Mesothelial cell of epicardium (in vitro differentiated cells): ENCODE measurements at regions not wholly inside any gene's neighbourhood (a gene's known extent, or its start where the extent isn't known, plus 50 kb on each side); places are given as distances from the start of the nearest gene placed in this dataset.

Experiments used
- DNase-seq, 2 experiments: peaks; one replicate each; pipeline ENCODE4 v3.0.0; 2021; ENCODE audit warnings: low spot score in 2 of 2; ENCODE audit not compliant: unreplicated experiment in 2 of 2
- H3K27ac Mint-ChIP-seq: 2 replicates; pipeline ENCODE4 v1.8.0; 2021; ENCODE audit warnings: mixed read lengths
- H3K27me3 Mint-ChIP-seq: 2 replicates; pipeline ENCODE4 v1.8.0; 2021; ENCODE audit warnings: low read depth, mixed read lengths
- H3K36me3 Mint-ChIP-seq: 2 replicates; pipeline ENCODE4 v1.8.0; 2021; ENCODE audit warnings: mixed read lengths
- H3K4me1 Mint-ChIP-seq: 2 replicates; pipeline ENCODE4 v1.8.0; 2021; ENCODE audit warnings: mixed read lengths
- H3K4me3 Mint-ChIP-seq: 2 replicates; pipeline ENCODE4 v1.8.0; 2021; ENCODE audit warnings: mild to moderate bottlenecking, moderate library complexity, mixed read lengths
- H3K9me3 Mint-ChIP-seq: 2 replicates; pipeline ENCODE4 v1.8.0; 2021; ENCODE audit warnings: mixed read lengths
- TF ChIP-seq, protein P1 (sequence below): fragments of 200-600 bp; sonication (generic); IDR thresholded peaks from one replicate; pipeline ENCODE4 v1.5.0; 2021; ENCODE audit warnings: antibody characterized with exemption; ENCODE audit not compliant: unreplicated experiment

DNA sequence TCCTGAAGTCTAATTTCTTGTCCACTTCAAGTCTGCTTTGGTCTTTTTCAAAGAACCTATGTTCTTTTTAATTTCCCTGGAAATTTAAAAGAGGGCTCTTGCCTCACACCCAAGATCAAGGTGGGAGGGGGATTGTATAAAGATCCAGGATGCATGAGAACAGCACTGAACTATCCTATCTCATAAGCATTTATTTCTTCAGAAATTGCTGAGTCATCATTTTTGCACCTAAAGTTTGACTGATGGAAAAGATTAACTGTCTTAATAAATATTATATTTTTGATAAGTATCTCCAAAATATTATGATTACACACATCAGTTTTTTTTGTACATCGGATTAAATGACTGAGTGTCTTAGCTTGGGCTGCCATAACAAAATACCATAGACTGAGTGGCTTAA lies 90.5 kb downstream of the RPS24 start:
- H3K27me3 Mint-ChIP-seq = peaks cover 9% of the 10 kb centered on the region
- TF ChIP-seq, protein P1, sequence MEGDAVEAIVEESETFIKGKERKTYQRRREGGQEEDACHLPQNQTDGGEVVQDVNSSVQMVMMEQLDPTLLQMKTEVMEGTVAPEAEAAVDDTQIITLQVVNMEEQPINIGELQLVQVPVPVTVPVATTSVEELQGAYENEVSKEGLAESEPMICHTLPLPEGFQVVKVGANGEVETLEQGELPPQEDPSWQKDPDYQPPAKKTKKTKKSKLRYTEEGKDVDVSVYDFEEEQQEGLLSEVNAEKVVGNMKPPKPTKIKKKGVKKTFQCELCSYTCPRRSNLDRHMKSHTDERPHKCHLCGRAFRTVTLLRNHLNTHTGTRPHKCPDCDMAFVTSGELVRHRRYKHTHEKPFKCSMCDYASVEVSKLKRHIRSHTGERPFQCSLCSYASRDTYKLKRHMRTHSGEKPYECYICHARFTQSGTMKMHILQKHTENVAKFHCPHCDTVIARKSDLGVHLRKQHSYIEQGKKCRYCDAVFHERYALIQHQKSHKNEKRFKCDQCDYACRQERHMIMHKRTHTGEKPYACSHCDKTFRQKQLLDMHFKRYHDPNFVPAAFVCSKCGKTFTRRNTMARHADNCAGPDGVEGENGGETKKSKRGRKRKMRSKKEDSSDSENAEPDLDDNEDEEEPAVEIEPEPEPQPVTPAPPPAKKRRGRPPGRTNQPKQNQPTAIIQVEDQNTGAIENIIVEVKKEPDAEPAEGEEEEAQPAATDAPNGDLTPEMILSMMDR = no peak
- H3K36me3 Mint-ChIP-seq = no peaks in the 10 kb centered on the region
- no peak overlapping the region for H3K4me3 Mint-ChIP-seq
- no peak overlapping the region for H3K27ac Mint-ChIP-seq
- DNase-seq = no peak
- no peaks in the 10 kb centered on the region for H3K4me1 Mint-ChIP-seq
- H3K9me3 Mint-ChIP-seq = peaks cover 37% of the 10 kb centered on the region

DNA sequence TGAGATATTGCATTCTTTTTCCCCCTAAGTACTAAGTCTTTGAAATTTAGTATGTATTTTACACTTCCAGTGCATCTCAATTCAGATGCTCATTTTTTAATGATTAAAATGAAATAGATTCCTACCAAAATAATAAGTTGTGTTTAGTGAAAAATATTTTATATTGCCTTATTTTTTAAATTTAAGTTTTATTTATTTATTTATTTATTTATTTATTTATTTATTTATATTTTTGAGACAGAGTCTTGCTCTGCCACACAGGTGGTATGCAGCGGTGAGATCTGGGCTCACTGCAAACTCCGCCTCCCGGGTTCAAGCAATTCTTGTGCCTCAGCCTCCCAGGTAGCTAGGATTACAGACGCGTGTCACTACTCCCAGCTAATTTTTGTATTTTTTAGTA lies 95.5 kb downstream of the RPS24 start:
- Mint-ChIP-seq H3K36me3 (no peaks in the 10 kb centered on the region), H3K4me3 (no peak overlapping the region), H3K27ac (no peak overlapping the region), H3K9me3 (peaks cover 11% of the 10 kb centered on the region), H3K27me3 (no peaks in the 10 kb centered on the region), H3K4me1 (no peaks in the 10 kb centered on the region)
- TF ChIP-seq, protein P1 = no peak
- no peak for DNase-seq

DNA sequence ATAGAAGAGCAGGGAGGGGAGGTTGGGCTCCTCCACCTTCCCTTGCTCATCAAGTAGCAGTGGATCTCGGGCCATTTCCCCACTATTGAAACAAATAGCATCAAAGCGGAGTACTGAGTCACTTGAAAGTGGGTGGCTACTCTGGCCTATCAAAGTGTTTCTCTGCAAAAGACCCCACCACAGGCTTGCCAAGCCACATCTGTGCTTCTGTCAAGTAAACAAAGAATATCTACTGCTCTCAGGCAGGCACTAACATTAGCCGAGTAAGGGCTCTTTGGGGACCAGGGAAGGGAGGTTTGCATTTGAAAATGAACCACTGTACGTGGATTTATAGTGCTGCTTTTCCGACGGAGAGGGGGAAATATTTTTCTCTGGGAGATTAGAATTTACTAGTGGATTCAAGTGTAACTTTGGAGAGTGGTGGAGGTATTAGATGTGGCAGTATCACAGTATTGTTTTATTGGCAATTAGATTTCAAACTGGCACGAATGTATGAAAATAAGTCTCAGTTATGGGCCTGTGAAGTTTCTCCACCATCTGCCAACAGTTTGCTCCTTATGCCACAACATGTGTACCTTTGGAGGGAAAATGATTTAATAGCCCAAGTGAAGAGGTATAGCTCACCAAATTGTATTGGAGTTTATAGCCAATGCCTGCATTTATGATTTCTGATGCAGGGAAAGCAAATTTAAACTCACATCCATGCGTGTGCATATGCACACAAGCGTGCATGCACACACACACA lies 97.5 kb downstream of the RPS24 start:
- TF ChIP-seq, protein P1 = no peak
- H3K36me3 Mint-ChIP-seq = no peaks in the 10 kb centered on the region
- no peaks in the 10 kb centered on the region for H3K4me1 Mint-ChIP-seq
- H3K27me3 Mint-ChIP-seq = no peaks in the 10 kb centered on the region
- no peaks in the 10 kb centered on the region for H3K9me3 Mint-ChIP-seq
- no peak overlapping the region for H3K27ac Mint-ChIP-seq
- no peak for DNase-seq
- H3K4me3 Mint-ChIP-seq = no peak overlapping the region

DNA sequence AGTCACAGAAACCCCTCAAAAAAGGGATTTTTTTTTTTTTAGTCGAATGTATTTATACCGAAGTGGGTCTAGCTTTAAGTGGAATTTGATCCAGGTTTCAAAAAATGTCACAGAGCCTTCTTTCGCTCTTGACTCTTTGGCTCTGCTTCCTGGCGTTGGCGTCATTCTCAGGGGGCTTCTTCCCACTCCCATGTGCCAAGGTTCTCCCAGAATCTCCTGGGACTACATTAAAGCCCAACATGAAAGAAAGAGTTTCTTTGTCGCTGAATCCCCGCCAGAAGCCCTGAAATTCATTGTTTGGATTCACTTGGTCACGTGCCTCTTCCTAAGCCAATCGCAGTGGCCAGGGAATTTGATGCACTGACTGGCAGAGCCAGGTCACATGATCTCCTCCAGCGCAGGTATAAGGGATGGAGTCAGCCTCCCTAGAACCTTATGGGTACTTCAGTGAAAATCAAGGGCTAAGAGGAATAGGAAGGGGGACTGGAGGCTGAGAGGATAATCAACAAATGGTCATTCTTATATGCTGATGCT lies 101.2 kb downstream of the RPS24 start:
- Mint-ChIP-seq H3K9me3 (no peaks in the 10 kb centered on the region), H3K4me3 (no peak overlapping the region), H3K27ac (no peak overlapping the region), H3K36me3 (no peaks in the 10 kb centered on the region), H3K27me3 (peaks cover 2% of the 10 kb centered on the region), H3K4me1 (peaks cover 5% of the 10 kb centered on the region)
- no peak for DNase-seq
- TF ChIP-seq, protein P1 = no peak

DNA sequence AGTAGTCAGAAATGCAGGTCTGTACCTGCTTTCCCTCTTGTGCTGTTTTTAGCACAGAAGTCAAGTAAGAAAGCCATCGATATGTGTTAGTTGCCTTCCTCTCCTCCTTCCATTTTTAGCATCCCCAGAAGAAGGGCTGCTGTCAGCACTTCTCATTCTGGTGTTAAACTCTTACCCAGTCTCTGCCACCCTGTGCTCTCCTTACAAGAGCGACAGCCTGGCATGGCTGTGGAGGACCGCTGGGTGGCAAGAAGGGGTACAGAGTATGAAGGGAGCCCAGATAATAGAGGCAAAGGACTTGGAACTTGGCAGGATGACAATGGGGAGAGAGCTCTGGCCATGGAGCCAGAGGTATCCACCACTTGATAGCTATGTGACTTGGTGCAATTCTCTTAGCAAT lies 103.5 kb downstream of the RPS24 start:
- Mint-ChIP-seq H3K36me3 (no peaks in the 10 kb centered on the region), H3K4me1 (peaks cover 5% of the 10 kb centered on the region), H3K27me3 (peaks cover 7% of the 10 kb centered on the region), H3K9me3 (peaks cover 4% of the 10 kb centered on the region), H3K27ac (no peak overlapping the region), H3K4me3 (no peak overlapping the region)
- TF ChIP-seq, protein P1 = no peak
- DNase-seq = no peak

DNA sequence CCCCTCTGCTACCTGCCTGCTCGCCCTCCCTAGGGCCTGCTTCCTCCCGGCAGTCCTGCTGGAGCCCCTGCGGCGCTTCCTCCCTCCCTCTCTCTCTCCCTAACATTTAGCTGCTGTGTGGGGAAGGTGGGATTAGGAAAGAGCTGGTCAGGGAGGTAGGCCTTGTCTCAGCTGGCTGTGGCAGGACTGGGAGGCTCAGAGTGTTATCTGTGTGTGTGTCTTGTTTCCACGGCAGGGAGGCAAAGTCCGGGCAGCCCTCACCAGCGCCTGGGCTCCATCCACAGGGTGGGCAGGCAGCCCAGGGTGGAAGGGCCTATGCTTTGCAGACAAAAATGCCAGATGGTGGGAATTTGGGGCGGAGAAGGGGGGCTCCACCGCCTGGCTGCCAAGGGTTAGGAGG lies 105.7 kb downstream of the RPS24 start:
- Mint-ChIP-seq H3K36me3 (no peaks in the 10 kb centered on the region), H3K4me1 (peaks cover 5% of the 10 kb centered on the region), H3K9me3 (peaks cover 4% of the 10 kb centered on the region), H3K27ac (peak overlapping the region; percentile 63), H3K4me3 (no peak overlapping the region), H3K27me3 (peaks cover 14% of the 10 kb centered on the region)
- TF ChIP-seq, protein P1 = no peak
- DNase-seq = no peak
